GM12872 (cell line): ENCODE measurements at regions not wholly inside any gene's neighbourhood (a gene's known extent, or its start where the extent isn't known, plus 50 kb on each side); places are given as distances from the start of the nearest gene placed in this dataset.

Experiments
- CTCF ChIP-seq: IDR thresholded peaks from 3 replicates; pipeline ENCODE4 v1.5.1; 2011; ENCODE audit warnings: low read depth, mild to moderate bottlenecking, low read length, moderate library complexity; ENCODE audit not compliant: insufficient read depth

DNA sequence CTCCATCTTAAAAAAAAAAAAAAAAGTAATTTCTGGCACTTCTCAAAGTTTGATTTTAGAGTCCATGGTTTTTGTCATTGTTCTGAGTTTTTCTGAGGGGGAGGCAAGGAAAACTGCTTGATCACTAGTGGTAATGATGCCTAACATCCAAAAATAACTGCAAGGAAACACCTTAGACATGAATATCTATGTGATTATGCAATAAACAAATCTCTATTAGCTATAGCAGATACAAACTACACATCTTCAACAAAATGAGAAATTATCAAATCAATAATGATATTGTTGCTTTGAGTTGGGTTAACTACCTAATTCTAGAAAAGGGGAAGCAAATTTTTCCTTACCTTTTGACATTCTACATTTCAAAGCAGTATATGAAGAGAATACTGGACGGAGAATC lies 230.9 kb upstream of the JARID2 start:
- no peak for TF ChIP-seq CTCF

GRCh38 chr6:15016813-15017212 lies 229.1 kb upstream of the JARID2 start:
- no peak for TF ChIP-seq CTCF

- no peak for TF ChIP-seq CTCF
Observed at GRCh38 chr6:15017261-15017660, 228.6 kb upstream of the JARID2 start.

DNA sequence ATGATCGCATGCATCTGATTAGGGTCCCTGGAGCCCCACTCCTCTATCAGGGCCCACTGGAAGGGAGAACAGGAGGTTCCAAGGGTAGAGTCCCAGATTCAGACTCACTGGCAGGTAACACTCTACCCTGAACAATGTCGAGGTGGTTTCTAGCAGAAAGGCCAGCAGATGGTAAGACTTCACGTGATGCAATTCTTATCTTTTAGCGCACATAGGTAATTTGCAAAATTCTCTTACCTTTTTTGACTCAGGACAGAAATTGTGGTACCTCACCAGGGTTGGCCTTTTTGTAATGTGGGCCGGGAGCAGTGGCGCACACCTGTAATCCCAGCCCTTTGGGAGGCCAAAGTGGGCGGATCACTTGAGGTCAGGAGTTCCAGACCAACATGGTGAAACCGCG lies 228.1 kb upstream of the JARID2 start:
- TF ChIP-seq CTCF, result no peak

- no peak for TF ChIP-seq CTCF
Observed at GRCh38 chr6:15020119-15020770, 225.6 kb upstream of the JARID2 start.

GRCh38 chr6:15021074-15021473 lies 224.8 kb upstream of the JARID2 start:
- TF ChIP-seq CTCF, result no peak

DNA sequence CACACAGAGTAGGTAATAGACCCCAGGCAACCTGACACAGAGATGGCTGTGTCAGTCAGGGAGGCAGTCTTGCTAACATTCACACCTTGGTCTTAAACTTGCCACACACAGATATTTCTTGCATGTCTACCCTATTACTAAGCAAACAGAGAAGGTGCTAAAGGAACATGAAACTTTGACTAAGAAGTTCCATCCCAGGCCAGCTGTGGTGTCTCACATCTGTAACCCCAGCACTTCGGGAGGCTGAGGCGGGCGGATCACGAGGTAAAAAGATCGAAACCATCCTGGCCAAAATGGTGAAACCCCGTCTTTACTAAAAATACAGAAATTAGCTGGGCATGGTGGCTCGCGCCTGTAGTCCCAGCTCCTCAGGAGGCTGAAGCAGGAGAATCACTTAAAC lies 222.4 kb upstream of the JARID2 start:
- no peak for TF ChIP-seq CTCF
